Suprapubic skin (tissue), 4 donors: ENCODE measurements at regions not wholly inside any gene's neighbourhood (a gene's known extent, or its start where the extent isn't known, plus 50 kb on each side); places are given as distances from the start of the nearest gene placed in this dataset.

Experiments used
- EP300 ChIP-seq: sonication (generic); formaldehyde crosslinking; IDR thresholded peaks from one replicate; pipeline ENCODE4 v1.6.1; 2017; ENCODE audit warnings: antibody characterized with exemption
- POLR2A ChIP-seq, 2 donors: fragments of 450-650 bp; IDR thresholded peaks; one replicate each; pipeline ENCODE4 v1.6.1; 2017; ENCODE audit warnings: antibody characterized with exemption in 2 of 2, mild to moderate bottlenecking in 2 of 2, moderate library complexity in 2 of 2
- POLR2AphosphoS5 ChIP-seq, 3 donors: sonication (generic); formaldehyde crosslinking; IDR thresholded peaks; one replicate each; pipeline ENCODE4 v1.6.1; 2017; ENCODE audit warnings: antibody characterized with exemption in 3 of 3
- TF ChIP-seq, protein P1 (sequence below), 2 donors: fragments of 200-600 bp in 1 of 2; fragments of 450-650 bp in 1 of 2; sonication (generic) in 1 of 2; IDR thresholded peaks; one replicate each; pipeline ENCODE4 v1.5.1; 2016 to 2019; ENCODE audit warnings: antibody characterized with exemption in 2 of 2, mild to moderate bottlenecking in 1 of 2, moderate library complexity in 1 of 2

DNA sequence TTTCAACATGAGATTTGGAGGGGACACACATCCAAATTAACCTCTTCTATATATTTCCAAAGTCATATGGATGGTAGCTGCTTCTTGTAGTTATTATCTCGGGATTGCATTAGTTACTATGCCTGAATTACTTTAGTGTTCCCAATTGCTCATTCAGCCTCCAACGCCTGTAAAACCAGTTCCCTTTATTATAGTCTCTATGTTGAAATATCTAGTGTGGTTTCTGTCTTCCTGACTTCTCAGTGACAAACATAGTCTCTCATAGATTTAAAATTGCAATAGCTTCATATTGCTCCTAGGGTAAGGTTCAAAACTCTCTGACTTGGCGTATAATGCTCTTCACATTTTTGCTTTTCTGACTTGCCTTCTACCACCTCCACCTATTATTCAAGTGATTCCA lies 366.4 kb downstream of the CASP12 start:
- TF ChIP-seq, protein P1, sequence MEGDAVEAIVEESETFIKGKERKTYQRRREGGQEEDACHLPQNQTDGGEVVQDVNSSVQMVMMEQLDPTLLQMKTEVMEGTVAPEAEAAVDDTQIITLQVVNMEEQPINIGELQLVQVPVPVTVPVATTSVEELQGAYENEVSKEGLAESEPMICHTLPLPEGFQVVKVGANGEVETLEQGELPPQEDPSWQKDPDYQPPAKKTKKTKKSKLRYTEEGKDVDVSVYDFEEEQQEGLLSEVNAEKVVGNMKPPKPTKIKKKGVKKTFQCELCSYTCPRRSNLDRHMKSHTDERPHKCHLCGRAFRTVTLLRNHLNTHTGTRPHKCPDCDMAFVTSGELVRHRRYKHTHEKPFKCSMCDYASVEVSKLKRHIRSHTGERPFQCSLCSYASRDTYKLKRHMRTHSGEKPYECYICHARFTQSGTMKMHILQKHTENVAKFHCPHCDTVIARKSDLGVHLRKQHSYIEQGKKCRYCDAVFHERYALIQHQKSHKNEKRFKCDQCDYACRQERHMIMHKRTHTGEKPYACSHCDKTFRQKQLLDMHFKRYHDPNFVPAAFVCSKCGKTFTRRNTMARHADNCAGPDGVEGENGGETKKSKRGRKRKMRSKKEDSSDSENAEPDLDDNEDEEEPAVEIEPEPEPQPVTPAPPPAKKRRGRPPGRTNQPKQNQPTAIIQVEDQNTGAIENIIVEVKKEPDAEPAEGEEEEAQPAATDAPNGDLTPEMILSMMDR (IDR thresholded peaks at IDR 0.05): no peak
- TF ChIP-seq POLR2A (IDR thresholded peaks at IDR 0.05) (no peak), EP300 (no peak), POLR2AphosphoS5 (IDR thresholded peaks at IDR 0.05) (no peak)
